CD4-positive, CD25-positive, alpha-beta regulatory T cell (primary cell): ENCODE measurements at regions not wholly inside any gene's neighbourhood (a gene's known extent, or its start where the extent isn't known, plus 50 kb on each side); places are given as distances from the start of the nearest gene placed in this dataset.

Experiments used
- ATAC-seq, 2 donors: fragments of 150-1000 bp; cut with Tn5 transposase; one replicate each; pipeline ENCODE4 v1.10.0; 2021; ENCODE audit warnings: low read depth in 2 of 2, moderate number of reproducible peaks in 2 of 2, moderate library complexity in 1 of 2
- DNase-seq, 3 donors: peaks; one replicate each; pipeline versions ENCODE4 v3.0.0 to v3.0.0-alpha.2; 2012 to 2022; ENCODE audit warnings: mixed read lengths in 1 of 3
- H3K27ac ChIP-seq: one replicate; pipeline ENCODE4 v1.7.0; 2013; ENCODE audit warnings: mild to moderate bottlenecking, low read length; ENCODE audit not compliant: insufficient read depth, poor library complexity, severe bottlenecking
- H3K27me3 ChIP-seq: one replicate; pipeline ENCODE4 v1.7.0; 2013; ENCODE audit warnings: low read length; ENCODE audit not compliant: control insufficient read depth, insufficient read depth
- H3K36me3 ChIP-seq: one replicate; pipeline ENCODE4 v1.7.0; 2013; ENCODE audit warnings: mild to moderate bottlenecking, low read length, moderate library complexity; ENCODE audit not compliant: control insufficient read depth, insufficient read depth
- H3K4me1 ChIP-seq: 2 replicates; pipeline ENCODE4 v1.7.0; 2013; ENCODE audit warnings: mild to moderate bottlenecking, low read length; ENCODE audit not compliant: insufficient read depth, control insufficient read depth, poor library complexity, severe bottlenecking
- H3K4me3 ChIP-seq: one replicate; pipeline ENCODE4 v1.7.0; 2013; ENCODE audit warnings: low read depth, mild to moderate bottlenecking, low read length, moderate library complexity
- H3K9me3 ChIP-seq, 2 experiments: 1 replicate in 1 of 2; 2 replicates in 1 of 2; pipeline ENCODE4 v1.7.0; 2013; ENCODE audit warnings: low read length in 2 of 2, mild to moderate bottlenecking in 1 of 2, moderate library complexity in 1 of 2; ENCODE audit not compliant: control insufficient read depth in 2 of 2
- H3K27ac Mint-ChIP-seq, 3 donors: one replicate each; pipeline ENCODE4 v1.8.0; 2020 to 2022; ENCODE audit warnings: mild to moderate bottlenecking in 3 of 3, mixed read lengths in 3 of 3, moderate library complexity in 2 of 3
- H3K27me3 Mint-ChIP-seq: one replicate; pipeline ENCODE4 v1.8.0; 2022; ENCODE audit warnings: mild to moderate bottlenecking, mixed read lengths
- H3K36me3 Mint-ChIP-seq: one replicate; pipeline ENCODE4 v1.8.0; 2020; ENCODE audit warnings: mixed read lengths
- H3K4me1 Mint-ChIP-seq, 4 donors: one replicate each; pipeline ENCODE4 v1.8.0; 2020 to 2022; ENCODE audit warnings: mixed read lengths in 4 of 4, mild to moderate bottlenecking in 1 of 4
- H3K4me3 Mint-ChIP-seq, 4 donors: one replicate each; pipeline ENCODE4 v1.8.0; 2020 to 2022; ENCODE audit warnings: mild to moderate bottlenecking in 4 of 4, mixed read lengths in 4 of 4, moderate library complexity in 3 of 4
- H3K9me3 Mint-ChIP-seq, 7 donors: one replicate each; pipeline ENCODE4 v1.8.0; 2020 to 2022; ENCODE audit warnings: mixed read lengths in 7 of 7, mild to moderate bottlenecking in 3 of 7, moderate library complexity in 2 of 7

GRCh38 chr7:114088470-114088940 is 169.7 kb upstream of the PPP1R3A start:
- H3K4me3 Mint-ChIP-seq: peak overlapping the region in 1 of 4 donors; percentile 78
- Histone ChIP-seq H3K9me3 (no peaks in the 10 kb centered on the region), H3K4me1 (peaks cover 23% of the 10 kb centered on the region), H3K27me3 (peaks cover 29% of the 10 kb centered on the region), H3K4me3 (no peak overlapping the region), H3K27ac (no peak overlapping the region), H3K36me3 (no peaks in the 10 kb centered on the region)
- H3K27ac Mint-ChIP-seq: no peak overlapping the region
- peaks cover 0 to 5% (median 0%) of the 10 kb centered on the region in 7 donors for H3K9me3 Mint-ChIP-seq
- peaks cover 0 to 30% (median 5%) of the 10 kb centered on the region in 4 donors for H3K4me1 Mint-ChIP-seq
- H3K27me3 Mint-ChIP-seq: peaks cover 62% of the 10 kb centered on the region
- DNase-seq (no peak), ATAC-seq (no peak)
- H3K36me3 Mint-ChIP-seq: no peaks in the 10 kb centered on the region

GRCh38 chr7:114087653-114088469 is 169.1 kb upstream of the PPP1R3A start:
- peaks cover 0 to 7% (median 0%) of the 10 kb centered on the region in 7 donors for H3K9me3 Mint-ChIP-seq
- Histone ChIP-seq H3K36me3 (no peaks in the 10 kb centered on the region), H3K9me3 (no peaks in the 10 kb centered on the region), H3K4me1 (peaks cover 23% of the 10 kb centered on the region), H3K27ac (no peak overlapping the region), H3K4me3 (no peak overlapping the region), H3K27me3 (peaks cover 32% of the 10 kb centered on the region)
- peak overlapping the region in 2 of 4 donors; percentile 20 to 78 for H3K4me3 Mint-ChIP-seq
- H3K36me3 Mint-ChIP-seq: no peaks in the 10 kb centered on the region
- H3K27me3 Mint-ChIP-seq: peaks cover 68% of the 10 kb centered on the region
- H3K4me1 Mint-ChIP-seq: peaks cover 0 to 33% (median 5%) of the 10 kb centered on the region in 4 donors
- H3K27ac Mint-ChIP-seq: no peak overlapping the region
- ATAC-seq (no peak), DNase-seq (no peak)

- Histone ChIP-seq H3K36me3 (no peaks in the 10 kb centered on the region), H3K9me3 (no peaks in the 10 kb centered on the region), H3K4me1 (peaks cover 23% of the 10 kb centered on the region), H3K27ac (no peak overlapping the region), H3K4me3 (no peak overlapping the region), H3K27me3 (peaks cover 37% of the 10 kb centered on the region)
- H3K9me3 Mint-ChIP-seq: peaks cover 0 to 7% (median 0%) of the 10 kb centered on the region in 7 donors
- ATAC-seq (no peak), DNase-seq (no peak)
- peaks cover 74% of the 10 kb centered on the region for H3K27me3 Mint-ChIP-seq
- peaks cover 0 to 37% (median 6%) of the 10 kb centered on the region in 4 donors for H3K4me1 Mint-ChIP-seq
- no peak overlapping the region for H3K27ac Mint-ChIP-seq
- H3K4me3 Mint-ChIP-seq: peak overlapping the region in 3 of 4 donors; percentile 57 to 71 (median 69)
- no peaks in the 10 kb centered on the region for H3K36me3 Mint-ChIP-seq
These were observed 168.3 kb upstream of the PPP1R3A start for GRCh38 chr7:114086914-114087652.

- Mint-ChIP-seq H3K27ac (no peak overlapping the region), H3K36me3 (no peaks in the 10 kb centered on the region), H3K9me3 (peaks cover 0 to 7% (median 0%) of the 10 kb centered on the region in 7 donors), H3K4me1 (peaks cover 0 to 37% (median 6%) of the 10 kb centered on the region in 4 donors), H3K4me3 (peak overlapping the region in 3 of 4 donors; percentile 57 to 79 (median 71)), H3K27me3 (peaks cover 76% of the 10 kb centered on the region)
- ATAC-seq (no peak), DNase-seq (no peak)
- H3K4me3 ChIP-seq: no peak overlapping the region
- peaks cover 23% of the 10 kb centered on the region for H3K4me1 ChIP-seq
- no peak overlapping the region for H3K27ac ChIP-seq
- H3K9me3 ChIP-seq: no peaks in the 10 kb centered on the region
- H3K27me3 ChIP-seq: peaks cover 43% of the 10 kb centered on the region
- no peaks in the 10 kb centered on the region for H3K36me3 ChIP-seq
These were observed 167.7 kb upstream of the PPP1R3A start for GRCh38 chr7:114086537-114086913.

- Mint-ChIP-seq H3K9me3 (peaks cover 0 to 7% (median 0%) of the 10 kb centered on the region in 7 donors), H3K4me3 (peak overlapping the region; percentile 19 to 79 (median 72)), H3K27ac (peak overlapping the region in 2 of 3 donors; percentile 20 to 86), H3K36me3 (no peaks in the 10 kb centered on the region), H3K27me3 (peaks cover 78% of the 10 kb centered on the region), H3K4me1 (peaks cover 0 to 37% (median 6%) of the 10 kb centered on the region in 4 donors)
- H3K36me3 ChIP-seq: no peaks in the 10 kb centered on the region
- peaks cover 23% of the 10 kb centered on the region for H3K4me1 ChIP-seq
- no peaks in the 10 kb centered on the region for H3K9me3 ChIP-seq
- H3K4me3 ChIP-seq: peak overlapping the region; percentile 48
- peaks cover 45% of the 10 kb centered on the region for H3K27me3 ChIP-seq
- ATAC-seq (peak; percentile 11 to 25), DNase-seq (peak in 1 of 3 donors; percentile 36)
- H3K27ac ChIP-seq: no peak overlapping the region
These were observed 167.0 kb upstream of the PPP1R3A start for GRCh38 chr7:114085592-114086501.

GRCh38 chr7:114085313-114085591 is 166.4 kb upstream of the PPP1R3A start:
- Mint-ChIP-seq H3K27ac (peak overlapping the region in 1 of 3 donors; percentile 86), H3K27me3 (peaks cover 78% of the 10 kb centered on the region)
- peak overlapping the region; percentile 48 for H3K4me3 ChIP-seq

More at GRCh38 chr7:114085313-114085591, 166.4 kb upstream of the PPP1R3A start:
- Histone ChIP-seq H3K9me3 (no peaks in the 10 kb centered on the region), H3K27ac (no peak overlapping the region), H3K4me1 (peaks cover 23% of the 10 kb centered on the region), H3K27me3 (peaks cover 45% of the 10 kb centered on the region), H3K36me3 (no peaks in the 10 kb centered on the region)
- no peak for DNase-seq
- H3K36me3 Mint-ChIP-seq: no peaks in the 10 kb centered on the region
- H3K4me3 Mint-ChIP-seq: peak overlapping the region; percentile 11 to 74 (median 44)
- ATAC-seq: no peak
- H3K9me3 Mint-ChIP-seq: peaks cover 0 to 7% (median 0%) of the 10 kb centered on the region in 7 donors
- H3K4me1 Mint-ChIP-seq: peaks cover 0 to 37% (median 6%) of the 10 kb centered on the region in 4 donors
